A673 (cell line): ENCODE measurements at regions not wholly inside any gene's neighbourhood (a gene's known extent, or its start where the extent isn't known, plus 50 kb on each side); places are given as distances from the start of the nearest gene placed in this dataset.
A peak's percentile ranks its signal among the peaks of the same experiment; 100 is the strongest.

ENCODE experiments used
- BruUV-seq: library from RNA; stranded (reverse); fragments of 400-500 nt; replicated peaks from 2 replicates; lab custom pipeline; 2021; lab: Mats Ljungman, UMichigan
- CTCF ChIA-PET: fragments of 300-600 bp; sonication (Branson Sonifier 250); formaldehyde crosslinking; loops from one replicate; lab custom pipeline; 2022; ENCODE audit warnings: antibody characterized with exemption; lab: Charles Lee
- POLR2A ChIA-PET: fragments of 300-600 bp; sonication (Branson Sonifier 250); formaldehyde crosslinking; loops from one replicate; lab custom pipeline; 2022; ENCODE audit warnings: antibody characterized with exemption; ENCODE audit not compliant: low non-redundant PET; lab: Charles Lee
- DNase-seq: peaks from one replicate; pipeline ENCODE4 v3.0.0-alpha.2; 2015; ENCODE audit warnings: low spot score
- H3K27ac ChIP-seq: fragments of 200-600 bp; sonication (generic); 2 replicates; pipeline ENCODE4 v1.5.1; 2016; ENCODE audit warnings: mixed run types, low read depth, mild to moderate bottlenecking, mixed read lengths, antibody characterized with exemption, low read length; ENCODE audit not compliant: poor library complexity, severe bottlenecking
- H3K27me3 ChIP-seq: fragments of 200-600 bp; sonication (generic); replicated peaks from 2 replicates; pipeline ENCODE4 v1.6.1; 2017; ENCODE audit warnings: mixed run types, low read depth, mild to moderate bottlenecking, mixed read lengths, antibody characterized with exemption, low read length; ENCODE audit not compliant: insufficient read depth, poor library complexity
- H3K36me3 ChIP-seq: fragments of 200-600 bp; sonication (generic); 2 replicates; pipeline ENCODE4 v1.6.1; 2016; ENCODE audit warnings: mixed run types, mild to moderate bottlenecking, mixed read lengths, antibody characterized with exemption, low read length; ENCODE audit not compliant: insufficient read depth, poor library complexity, severe bottlenecking
- H3K4me1 ChIP-seq: fragments of 200-600 bp; sonication (generic); 2 replicates; pipeline ENCODE4 v1.6.1; 2017; ENCODE audit warnings: mixed run types, mild to moderate bottlenecking, mixed read lengths, antibody characterized with exemption, low read length; ENCODE audit not compliant: insufficient read depth, poor library complexity, severe bottlenecking
- H3K4me3 ChIP-seq: fragments of 200-600 bp; sonication (generic); 2 replicates; pipeline ENCODE4 v1.5.1; 2016; ENCODE audit warnings: low read depth, mixed run types, mild to moderate bottlenecking, mixed read lengths, low read length; ENCODE audit not compliant: poor library complexity, severe bottlenecking
- H3K9me3 ChIP-seq: fragments of 200-600 bp; sonication (generic); 2 replicates; pipeline ENCODE4 v1.6.1; 2016; ENCODE audit warnings: mixed run types, low read depth, mild to moderate bottlenecking, mixed read lengths, antibody characterized with exemption, low read length; ENCODE audit not compliant: poor library complexity, severe bottlenecking
- EZH2 ChIP-seq: fragments of 200-600 bp; sonication (generic); IDR thresholded peaks from 2 replicates; pipeline ENCODE4 v1.6.1; 2017; ENCODE audit warnings: borderline replicate concordance, low read depth, mild to moderate bottlenecking, mixed read lengths, antibody characterized with exemption, low read length; ENCODE audit not compliant: poor library complexity, severe bottlenecking
- intact Hi-C: fragments of 100-400 bp; cut with micrococcal nuclease; formaldehyde crosslinking; loops from one replicate; pipeline ENCODE4 v1.10.0; 2022; ENCODE audit not compliant: unreplicated experiment
- TF ChIP-seq, protein P1 (sequence below): fragments of 300-800, 200-600 bp; sonication (generic); conservative IDR thresholded peaks from 2 replicates; pipeline ENCODE4 v1.5.1; 2017; ENCODE audit warnings: low read depth, mild to moderate bottlenecking, antibody characterized with exemption, low read length, moderate library complexity, mixed read lengths

DNA sequence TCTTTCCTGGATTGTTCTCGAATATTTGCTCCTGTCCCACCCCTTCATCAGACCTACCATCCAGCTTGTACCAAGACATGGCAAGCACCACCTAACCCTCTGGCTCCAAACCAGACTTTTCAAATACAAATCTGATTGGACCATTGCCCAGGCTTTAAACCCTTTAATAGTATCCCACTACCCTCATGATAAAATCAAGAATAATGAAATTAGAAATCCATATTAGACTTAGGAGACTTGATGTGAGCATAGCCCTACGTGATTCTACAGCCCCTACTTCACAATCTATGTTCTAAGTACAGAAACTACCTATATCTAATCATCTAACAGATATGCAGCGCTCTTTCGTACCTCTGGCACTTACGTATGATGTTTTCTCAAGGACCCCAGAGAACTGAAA is 375.2 kb upstream of the CPEB2 start:
- Histone ChIP-seq H3K4me1 (peaks cover 8% of the 10 kb centered on the region), H3K27ac (no peak overlapping the region), H3K9me3 (no peaks in the 10 kb centered on the region), H3K4me3 (no peak overlapping the region), H3K27me3 (no peaks in the 10 kb centered on the region), H3K36me3 (no peaks in the 10 kb centered on the region)
- BruUV-seq, result no TSS peak
- ChIA-PET POLR2A (interaction anchor here (0.6 kb wide), 1 partner anchor 1130 kb away, joined by 3 read pairs; no protein-coding TSS in a partner anchor), CTCF (interaction anchor here (0.7 kb wide), 1 partner anchor 107 kb away, joined by 6 read pairs; no protein-coding TSS in a partner anchor)
- TF ChIP-seq, protein P1, sequence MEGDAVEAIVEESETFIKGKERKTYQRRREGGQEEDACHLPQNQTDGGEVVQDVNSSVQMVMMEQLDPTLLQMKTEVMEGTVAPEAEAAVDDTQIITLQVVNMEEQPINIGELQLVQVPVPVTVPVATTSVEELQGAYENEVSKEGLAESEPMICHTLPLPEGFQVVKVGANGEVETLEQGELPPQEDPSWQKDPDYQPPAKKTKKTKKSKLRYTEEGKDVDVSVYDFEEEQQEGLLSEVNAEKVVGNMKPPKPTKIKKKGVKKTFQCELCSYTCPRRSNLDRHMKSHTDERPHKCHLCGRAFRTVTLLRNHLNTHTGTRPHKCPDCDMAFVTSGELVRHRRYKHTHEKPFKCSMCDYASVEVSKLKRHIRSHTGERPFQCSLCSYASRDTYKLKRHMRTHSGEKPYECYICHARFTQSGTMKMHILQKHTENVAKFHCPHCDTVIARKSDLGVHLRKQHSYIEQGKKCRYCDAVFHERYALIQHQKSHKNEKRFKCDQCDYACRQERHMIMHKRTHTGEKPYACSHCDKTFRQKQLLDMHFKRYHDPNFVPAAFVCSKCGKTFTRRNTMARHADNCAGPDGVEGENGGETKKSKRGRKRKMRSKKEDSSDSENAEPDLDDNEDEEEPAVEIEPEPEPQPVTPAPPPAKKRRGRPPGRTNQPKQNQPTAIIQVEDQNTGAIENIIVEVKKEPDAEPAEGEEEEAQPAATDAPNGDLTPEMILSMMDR, result no peak
- TF ChIP-seq EZH2, result no peak
- intact Hi-C loops, result no loop called here
- DNase-seq, result no peak

DNA sequence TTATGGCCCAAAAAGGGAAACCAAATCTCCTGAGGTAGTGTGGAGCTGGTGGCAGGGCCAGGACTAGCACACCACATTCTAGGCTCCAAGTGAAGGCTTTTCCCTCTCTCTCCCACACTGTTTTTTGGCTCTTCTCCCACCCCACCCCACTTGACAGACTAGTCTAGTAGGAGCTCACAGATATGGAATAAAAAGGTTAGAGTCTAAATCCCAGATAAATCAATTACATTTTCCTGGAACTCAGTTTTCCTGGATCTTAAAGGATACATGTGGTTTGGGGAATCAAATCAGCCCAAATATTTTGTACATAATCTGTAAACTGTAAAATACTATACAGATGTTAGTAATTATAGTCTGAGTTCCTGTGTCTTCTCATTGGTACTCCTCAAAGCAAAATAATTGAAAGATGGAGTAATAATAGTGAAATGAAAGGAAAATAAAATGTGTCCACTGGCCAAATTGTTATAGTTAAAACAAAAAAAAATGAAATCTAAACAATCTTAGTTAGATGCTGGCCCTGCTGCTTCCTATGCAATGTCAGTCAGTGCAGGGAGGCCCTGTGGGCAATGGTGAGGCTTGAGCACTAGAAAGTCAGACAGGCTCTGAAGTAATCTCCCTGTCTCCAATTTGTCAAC is 370.4 kb upstream of the CPEB2 start:
- CTCF ChIA-PET, result no interaction called here
- Histone ChIP-seq H3K27ac (peak overlapping the region; percentile 28), H3K4me1 (peaks cover 8% of the 10 kb centered on the region), H3K27me3 (no peaks in the 10 kb centered on the region), H3K36me3 (no peaks in the 10 kb centered on the region), H3K4me3 (no peak overlapping the region), H3K9me3 (peaks cover 12% of the 10 kb centered on the region)
- BruUV-seq, result no TSS peak
- peak; percentile 15 for DNase-seq
- intact Hi-C loops, result loop anchor here (10.0 kb wide), 1 partner anchor 747 kb away; no protein-coding TSS in a partner anchor
- POLR2A ChIA-PET, result no interaction called here
- no peak for TF ChIP-seq EZH2
- TF ChIP-seq, protein P1, result no peak

DNA sequence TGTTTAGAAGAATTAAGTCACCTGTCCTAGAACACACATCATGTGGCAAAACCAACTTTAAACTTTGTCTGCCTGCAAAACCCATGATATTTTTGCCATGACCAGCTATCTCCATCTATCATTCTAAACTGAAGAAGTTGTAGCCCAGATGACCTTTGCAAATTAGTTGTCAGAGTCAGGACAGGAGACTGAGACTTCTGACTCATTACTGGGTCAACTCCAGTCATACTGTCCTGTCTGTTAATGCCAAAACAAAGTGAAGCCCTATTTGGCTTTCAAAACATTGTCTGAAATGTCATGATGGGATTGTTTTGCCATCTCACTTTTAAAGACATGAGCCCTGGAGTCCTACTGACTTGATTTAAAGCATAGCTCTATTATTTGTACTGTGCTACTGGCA is 365.7 kb upstream of the CPEB2 start:
- Histone ChIP-seq H3K27ac (peak overlapping the region; percentile 75), H3K36me3 (no peaks in the 10 kb centered on the region), H3K27me3 (no peaks in the 10 kb centered on the region), H3K4me1 (peaks cover 37% of the 10 kb centered on the region), H3K4me3 (no peak overlapping the region), H3K9me3 (peaks cover 12% of the 10 kb centered on the region)
- ChIA-PET POLR2A (no interaction called here), CTCF (no interaction called here)
- TF ChIP-seq EZH2, result no peak
- TF ChIP-seq, protein P1, result no peak
- no peak for DNase-seq
- intact Hi-C loops, result loop anchor here (10.0 kb wide), 1 partner anchor 752 kb away; no protein-coding TSS in a partner anchor
- no TSS peak for BruUV-seq
